Non-pigmented ciliary epithelial cell (primary cell): ENCODE measurements at regions not wholly inside any gene's neighbourhood (a gene's known extent, or its start where the extent isn't known, plus 50 kb on each side); places are given as distances from the start of the nearest gene placed in this dataset.
"Not testable (repeated sequence)": the region's sequence is repeated elsewhere in the genome, so short reads cannot be mapped to it uniquely, and the experiment has no call there.

Experiments used
- DNase-seq: peaks from one replicate; pipeline ENCODE4 v3.0.0-alpha.2; 2010; ENCODE audit warnings: low read depth

GRCh38 chr14:53286301-53286700 lies 133.2 kb upstream of the DDHD1 start:
- no peak for DNase-seq

- DNase-seq = no peak
Measured at GRCh38 chr14:53285821-53286220, 132.7 kb upstream of the DDHD1 start.

GRCh38 chr14:53285064-53285463 lies 131.9 kb upstream of the DDHD1 start:
- DNase-seq = no peak

- peak; percentile 70 for DNase-seq
Measured at GRCh38 chr14:53278602-53279506, 125.7 kb upstream of the DDHD1 start.

- no peak for DNase-seq
Measured at GRCh38 chr14:53273671-53274072, 120.5 kb upstream of the DDHD1 start.

GRCh38 chr14:53265025-53265424 lies 111.9 kb upstream of the DDHD1 start:
- DNase-seq = no peak

GRCh38 chr14:53260928-53261327 lies 107.8 kb upstream of the DDHD1 start:
- no peak for DNase-seq

GRCh38 chr14:53260286-53260685 lies 107.2 kb upstream of the DDHD1 start:
- DNase-seq = no peak

GRCh38 chr14:53252141-53252540 lies 99.0 kb upstream of the DDHD1 start:
- no peak for DNase-seq

GRCh38 chr14:53249059-53249458 lies 95.9 kb upstream of the DDHD1 start:
- DNase-seq = no peak

- DNase-seq = no peak
Measured at GRCh38 chr14:53247596-53248370, 94.7 kb upstream of the DDHD1 start.

- DNase-seq = not testable (repeated sequence)
Measured at GRCh38 chr14:53242898-53243297, 89.8 kb upstream of the DDHD1 start.

GRCh38 chr14:53237488-53237887 lies 84.4 kb upstream of the DDHD1 start:
- no peak for DNase-seq

- no peak for DNase-seq
Measured at GRCh38 chr14:53236708-53237107, 83.6 kb upstream of the DDHD1 start.

- DNase-seq = no peak
Measured at GRCh38 chr14:53231171-53231570, 78.0 kb upstream of the DDHD1 start.

GRCh38 chr14:53228966-53229365 lies 75.8 kb upstream of the DDHD1 start:
- DNase-seq = no peak

GRCh38 chr14:53227154-53227718 lies 74.1 kb upstream of the DDHD1 start:
- no peak for DNase-seq

- DNase-seq = no peak
Measured at GRCh38 chr14:53226553-53226952, 73.4 kb upstream of the DDHD1 start.

- DNase-seq = no peak
Measured at GRCh38 chr14:53220914-53221313, 67.8 kb upstream of the DDHD1 start.

GRCh38 chr14:53218161-53218560 lies 65.0 kb upstream of the DDHD1 start:
- DNase-seq = no peak

GRCh38 chr14:53217316-53217994 lies 64.3 kb upstream of the DDHD1 start:
- DNase-seq = no peak

- DNase-seq = not testable (repeated sequence)
Measured at GRCh38 chr14:53216955-53217315, 63.8 kb upstream of the DDHD1 start.
